ENCODE measurements at regions not wholly inside any gene's neighbourhood (a gene's known extent, or its start where the extent isn't known, plus 50 kb on each side); places are given as distances from the start of the nearest gene placed in this dataset.

DNA sequence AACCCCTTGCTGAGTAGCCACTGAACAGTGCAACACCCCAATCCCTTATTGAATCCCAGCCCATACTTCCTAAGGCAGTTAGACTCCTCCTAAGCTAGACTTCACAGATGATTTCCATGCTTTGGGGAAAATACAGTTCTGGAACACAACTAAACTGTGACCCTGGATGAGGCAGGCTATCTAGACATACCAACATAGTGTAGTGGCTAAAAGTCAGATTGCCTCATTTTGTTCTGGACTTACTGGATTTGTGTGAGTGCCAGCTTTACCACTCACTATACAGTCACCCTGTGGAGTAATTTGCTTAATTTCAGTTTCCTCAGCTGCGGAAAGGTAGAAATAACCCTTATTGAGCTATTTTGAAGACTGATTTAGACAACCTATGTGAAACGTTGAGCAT, 203.1 kb downstream of the ASCL1 start:
- no peak overlapping the region for H3K9ac ChIP-seq (ENCODE audit: low read length)
- no peaks in the 10 kb centered on the region for H3K4me1 ChIP-seq (ENCODE audit: control insufficient read depth, low read depth, low read length)
- no peaks in the 10 kb centered on the region for H3K9me3 ChIP-seq (ENCODE audit: control insufficient read depth, low read depth, low read length)
- H3K27me3 ChIP-seq (ENCODE audit: control insufficient read depth, insufficient read depth, low read length), result no peaks in the 10 kb centered on the region
- no peak overlapping the region for H3K27ac ChIP-seq (ENCODE audit: low read length)
- H3K36me3 ChIP-seq (ENCODE audit: control insufficient read depth, low read depth, low read length), result no peaks in the 10 kb centered on the region
- no peak overlapping the region for H3K4me3 ChIP-seq (ENCODE audit: low read length)

DNA sequence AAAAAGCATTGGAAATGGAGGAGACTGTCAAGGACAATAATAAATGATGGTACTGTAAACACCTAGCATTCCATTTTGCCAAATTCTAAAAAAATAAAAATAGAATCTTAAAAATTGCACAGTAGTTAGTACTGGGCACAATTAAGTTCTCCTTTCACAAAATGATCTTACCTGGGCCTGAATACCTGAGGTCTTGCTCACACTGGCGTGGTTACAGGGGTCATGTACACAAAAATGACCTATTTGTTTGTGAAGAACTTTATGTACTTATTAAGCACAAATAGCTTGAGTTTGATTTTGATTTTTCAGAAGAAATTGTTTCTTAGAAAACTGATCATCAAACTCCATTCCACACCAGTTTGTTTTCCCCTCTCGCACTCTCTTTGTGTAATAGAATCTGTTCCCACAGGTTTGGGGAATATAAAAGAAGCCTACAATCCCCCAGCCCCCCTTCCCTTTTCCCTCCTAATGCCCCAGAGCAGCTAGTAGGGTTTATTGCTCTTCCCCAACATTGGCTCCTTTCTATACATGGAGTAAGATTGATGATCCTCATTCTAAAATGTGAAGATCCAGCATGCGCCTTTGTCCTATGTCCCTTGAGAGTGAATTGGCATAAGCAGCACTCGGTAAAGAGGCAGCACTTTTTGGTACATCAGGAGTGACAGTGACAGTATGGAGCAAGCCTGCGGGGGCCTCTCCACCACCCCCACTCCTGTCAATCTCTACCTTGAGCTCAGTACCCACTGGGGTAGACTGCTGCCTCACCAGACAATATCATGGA, 204.3 kb downstream of the ASCL1 start:
- no peaks in the 10 kb centered on the region for H3K27me3 ChIP-seq (ENCODE audit: control insufficient read depth, insufficient read depth, low read length)
- H3K9me3 ChIP-seq (ENCODE audit: control insufficient read depth, low read depth, low read length), result no peaks in the 10 kb centered on the region
- H3K36me3 ChIP-seq (ENCODE audit: control insufficient read depth, low read depth, low read length), result no peaks in the 10 kb centered on the region

DNA sequence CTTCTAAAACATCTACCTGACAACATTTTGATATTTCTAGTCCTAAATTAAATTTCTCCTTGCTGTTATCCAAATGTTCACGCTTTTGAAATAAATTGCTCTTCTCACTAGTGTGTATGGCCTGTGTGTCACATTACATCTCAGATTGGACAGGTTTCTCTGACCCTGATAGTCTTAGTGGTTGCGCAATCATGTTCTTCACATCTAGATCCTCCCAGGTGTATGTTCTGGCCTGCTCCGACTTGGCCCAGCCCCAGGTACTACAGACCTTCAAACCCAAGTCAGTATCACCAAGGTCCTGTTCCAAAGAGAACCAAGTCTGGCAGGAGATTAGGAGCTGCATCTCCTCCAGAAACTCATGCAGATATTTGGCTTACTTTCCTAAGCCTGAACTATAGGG, 209.5 kb downstream of the ASCL1 start:
- Histone ChIP-seq H3K9ac (ENCODE audit: low read length) (no peak overlapping the region), H3K27ac (ENCODE audit: low read length) (no peak overlapping the region), H3K36me3 (ENCODE audit: control insufficient read depth, low read depth, low read length) (no peaks in the 10 kb centered on the region), H3K9me3 (ENCODE audit: control insufficient read depth, low read depth, low read length) (no peaks in the 10 kb centered on the region), H3K27me3 (ENCODE audit: control insufficient read depth, insufficient read depth, low read length) (no peaks in the 10 kb centered on the region), H3K4me3 (ENCODE audit: low read length) (no peak overlapping the region), H3K4me1 (ENCODE audit: control insufficient read depth, low read depth, low read length) (no peaks in the 10 kb centered on the region)

More for the DNA sequence above, 204.3 kb downstream of the ASCL1 start:
- Histone ChIP-seq H3K4me3 (ENCODE audit: low read length) (no peak overlapping the region), H3K27ac (ENCODE audit: low read length) (no peak overlapping the region), H3K4me1 (ENCODE audit: control insufficient read depth, low read depth, low read length) (no peaks in the 10 kb centered on the region), H3K9ac (ENCODE audit: low read length) (no peak overlapping the region)

DNA sequence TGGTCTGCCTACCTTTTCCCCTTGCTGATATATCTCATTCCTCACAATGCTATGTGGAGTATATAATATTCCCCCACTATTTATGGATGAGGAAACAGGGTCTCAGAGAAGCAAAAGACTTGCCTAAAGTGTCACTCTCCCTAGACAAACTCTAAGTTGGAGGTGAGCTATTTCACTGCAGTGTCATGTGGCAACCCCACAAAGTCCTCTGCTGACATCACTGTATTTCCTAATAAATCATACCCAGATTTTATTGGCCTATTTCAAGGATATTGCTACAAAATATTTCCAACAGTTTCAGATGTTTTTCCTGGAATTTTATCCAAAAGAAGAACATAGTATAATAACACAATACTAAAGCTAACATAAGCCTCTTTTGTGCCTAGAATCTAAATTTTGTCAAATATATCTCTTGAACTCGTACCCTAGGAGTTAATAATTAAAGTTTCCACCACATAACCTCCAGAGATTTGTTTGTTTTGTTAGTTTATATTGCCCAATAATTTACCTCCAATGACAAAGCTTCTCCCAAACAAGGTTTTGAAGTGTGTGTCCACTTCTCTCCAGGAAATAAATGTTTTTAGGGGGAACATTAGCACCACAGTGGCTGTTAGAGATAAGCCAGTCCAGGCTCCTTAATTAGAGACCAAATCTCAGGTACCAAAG, 215.1 kb downstream of the ASCL1 start:
- Histone ChIP-seq H3K9me3 (ENCODE audit: control insufficient read depth, low read depth, low read length) (no peaks in the 10 kb centered on the region), H3K4me3 (ENCODE audit: low read length) (no peak overlapping the region)

DNA sequence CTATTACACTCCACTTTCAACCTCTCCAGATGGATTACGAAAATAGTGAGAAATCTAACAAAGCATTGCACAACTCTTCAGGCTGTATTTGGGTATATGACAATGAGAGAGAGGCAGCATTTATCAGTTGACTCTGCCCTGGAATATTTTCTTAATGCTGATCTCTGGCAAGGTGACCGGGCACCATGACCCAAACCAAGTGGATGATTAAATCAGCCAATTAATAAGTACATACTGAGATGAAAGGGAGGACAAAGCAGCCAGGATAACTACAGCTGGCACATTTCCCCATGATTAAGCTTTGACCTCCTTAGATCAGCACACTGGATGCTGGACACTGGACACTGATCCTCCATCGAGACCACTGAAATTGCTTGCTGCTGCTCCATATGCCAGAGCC, 218.2 kb downstream of the ASCL1 start:
- Histone ChIP-seq H3K4me1 (ENCODE audit: control insufficient read depth, low read depth, low read length) (no peaks in the 10 kb centered on the region), H3K9me3 (ENCODE audit: control insufficient read depth, low read depth, low read length) (no peaks in the 10 kb centered on the region), H3K4me3 (ENCODE audit: low read length) (no peak overlapping the region), H3K36me3 (ENCODE audit: control insufficient read depth, low read depth, low read length) (no peaks in the 10 kb centered on the region), H3K27ac (ENCODE audit: low read length) (no peak overlapping the region), H3K9ac (ENCODE audit: low read length) (no peak overlapping the region), H3K27me3 (ENCODE audit: control insufficient read depth, insufficient read depth, low read length) (no peaks in the 10 kb centered on the region)

More for the DNA sequence above, 215.1 kb downstream of the ASCL1 start:
- Histone ChIP-seq H3K27ac (ENCODE audit: low read length) (no peak overlapping the region), H3K27me3 (ENCODE audit: control insufficient read depth, insufficient read depth, low read length) (no peaks in the 10 kb centered on the region), H3K9ac (ENCODE audit: low read length) (no peak overlapping the region), H3K36me3 (ENCODE audit: control insufficient read depth, low read depth, low read length) (no peaks in the 10 kb centered on the region), H3K4me1 (ENCODE audit: control insufficient read depth, low read depth, low read length) (no peaks in the 10 kb centered on the region)

DNA sequence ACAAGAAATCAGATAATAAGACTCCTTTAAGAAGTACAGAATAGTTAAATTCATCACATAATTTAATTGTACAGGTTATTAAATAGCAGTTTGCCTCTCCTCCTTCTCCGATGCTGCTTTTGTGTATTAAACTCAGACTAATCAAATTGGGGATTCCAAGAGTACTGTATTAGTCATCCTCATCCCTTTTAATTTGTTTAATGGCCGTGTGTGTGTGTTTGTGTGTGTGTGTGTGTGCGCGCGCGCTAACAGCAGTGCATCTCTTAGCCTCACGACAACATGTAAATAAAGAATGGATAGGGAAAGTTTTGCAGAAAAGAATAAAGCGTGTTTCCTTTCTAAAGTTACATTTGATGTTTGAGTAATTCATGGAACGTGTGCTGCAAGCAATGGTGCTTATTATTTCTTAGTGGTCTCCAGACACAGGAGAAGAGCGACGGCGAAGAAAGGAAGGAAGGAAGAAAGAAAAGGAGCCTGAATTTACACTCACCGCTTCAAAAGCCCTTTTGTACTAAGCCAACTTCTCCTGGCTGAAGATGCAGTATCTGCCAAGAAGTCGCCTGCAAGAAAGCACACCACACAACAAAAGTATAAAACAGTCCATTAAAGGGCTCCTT, 220.3 kb downstream of the ASCL1 start:
- Histone ChIP-seq H3K9me3 (ENCODE audit: control insufficient read depth, low read depth, low read length) (no peaks in the 10 kb centered on the region), H3K36me3 (ENCODE audit: control insufficient read depth, low read depth, low read length) (no peaks in the 10 kb centered on the region)

DNA sequence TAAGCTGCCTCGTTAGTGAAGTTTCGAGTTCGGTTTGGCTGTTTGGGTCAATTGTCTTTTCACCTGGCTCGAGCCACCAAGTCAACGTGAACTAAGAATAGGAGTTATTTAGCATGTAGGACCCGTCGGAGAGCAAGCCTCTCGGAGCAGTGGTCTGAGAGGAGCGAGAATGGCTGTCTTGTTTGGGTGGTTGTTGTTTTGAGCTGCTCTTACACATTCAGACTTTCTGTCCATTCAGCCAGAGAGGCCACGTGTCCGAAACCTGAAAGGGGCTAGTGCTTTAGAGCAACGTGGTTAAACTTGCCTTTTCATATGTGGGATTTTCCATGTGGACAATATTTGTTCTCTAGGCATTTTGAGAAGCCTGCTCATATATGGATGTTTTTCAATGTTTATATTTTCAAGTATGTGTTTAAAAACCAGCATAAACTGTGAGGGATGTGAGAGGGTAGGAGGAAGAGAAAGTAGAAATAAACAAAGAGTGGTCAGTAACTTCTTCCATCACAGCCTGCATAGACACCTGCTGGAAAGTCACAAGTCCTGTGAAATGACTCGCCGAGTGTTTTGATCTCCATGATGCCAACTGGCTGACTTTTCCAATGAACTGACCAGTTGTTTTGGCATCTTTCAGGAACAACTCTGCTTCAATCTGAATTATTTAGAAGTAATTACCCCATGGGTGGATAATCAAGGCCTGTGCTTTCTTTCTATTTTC, 221.0 kb downstream of the ASCL1 start:
- Histone ChIP-seq H3K27ac (ENCODE audit: low read length) (no peak overlapping the region), H3K36me3 (ENCODE audit: control insufficient read depth, low read depth, low read length) (no peaks in the 10 kb centered on the region), H3K9me3 (ENCODE audit: control insufficient read depth, low read depth, low read length) (no peaks in the 10 kb centered on the region), H3K27me3 (ENCODE audit: control insufficient read depth, insufficient read depth, low read length) (no peaks in the 10 kb centered on the region), H3K4me3 (ENCODE audit: low read length) (no peak overlapping the region), H3K4me1 (ENCODE audit: control insufficient read depth, low read depth, low read length) (no peaks in the 10 kb centered on the region), H3K9ac (ENCODE audit: low read length) (no peak overlapping the region)

More for the DNA sequence above, 220.3 kb downstream of the ASCL1 start:
- no peaks in the 10 kb centered on the region for H3K4me1 ChIP-seq (ENCODE audit: control insufficient read depth, low read depth, low read length)
- no peak overlapping the region for H3K4me3 ChIP-seq (ENCODE audit: low read length)
- H3K9ac ChIP-seq (ENCODE audit: low read length), result no peak overlapping the region
- no peak overlapping the region for H3K27ac ChIP-seq (ENCODE audit: low read length)
- H3K27me3 ChIP-seq (ENCODE audit: control insufficient read depth, insufficient read depth, low read length), result no peaks in the 10 kb centered on the region

DNA sequence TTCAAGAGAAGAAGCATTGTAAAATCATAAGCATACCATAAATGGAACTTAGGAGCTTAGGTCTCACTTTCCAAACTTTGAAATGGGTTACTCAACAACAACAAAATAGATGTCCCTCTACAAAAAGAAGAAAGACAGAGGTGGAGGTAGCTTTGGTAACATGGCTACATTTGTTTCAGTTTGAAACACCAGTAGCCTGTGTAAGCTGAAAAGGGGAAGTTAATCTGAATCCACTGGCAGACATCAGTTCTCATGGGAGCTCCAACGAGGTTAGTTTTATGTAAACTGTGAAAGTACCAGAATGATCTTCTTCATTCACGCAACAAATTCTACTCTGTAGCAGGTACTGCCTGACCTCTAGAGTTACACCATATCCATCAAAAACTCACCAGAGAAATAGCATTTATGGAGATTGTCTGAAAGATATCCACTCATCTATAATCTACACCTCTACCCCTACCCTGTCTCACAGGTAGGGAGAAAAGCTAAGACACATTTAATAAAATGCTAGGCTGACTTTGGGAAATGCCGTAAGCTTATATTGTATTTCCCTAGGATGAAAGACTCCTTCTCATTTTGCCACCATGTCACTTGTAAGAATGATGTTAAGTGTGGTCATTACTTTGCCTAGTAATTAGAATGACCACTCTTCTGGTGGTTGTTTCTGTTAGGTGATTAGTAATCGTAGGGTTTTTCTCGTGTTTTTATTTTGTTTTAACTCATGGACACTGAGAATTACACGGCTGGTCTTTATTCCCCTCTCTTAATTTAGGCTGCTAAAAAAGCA, 224.1 kb downstream of the ASCL1 start:
- Histone ChIP-seq H3K36me3 (ENCODE audit: control insufficient read depth, low read depth, low read length) (no peaks in the 10 kb centered on the region), H3K9me3 (ENCODE audit: control insufficient read depth, low read depth, low read length) (no peaks in the 10 kb centered on the region), H3K9ac (ENCODE audit: low read length) (no peak overlapping the region), H3K27me3 (ENCODE audit: control insufficient read depth, insufficient read depth, low read length) (no peaks in the 10 kb centered on the region), H3K27ac (ENCODE audit: low read length) (no peak overlapping the region), H3K4me1 (ENCODE audit: control insufficient read depth, low read depth, low read length) (no peaks in the 10 kb centered on the region), H3K4me3 (ENCODE audit: low read length) (no peak overlapping the region)

DNA sequence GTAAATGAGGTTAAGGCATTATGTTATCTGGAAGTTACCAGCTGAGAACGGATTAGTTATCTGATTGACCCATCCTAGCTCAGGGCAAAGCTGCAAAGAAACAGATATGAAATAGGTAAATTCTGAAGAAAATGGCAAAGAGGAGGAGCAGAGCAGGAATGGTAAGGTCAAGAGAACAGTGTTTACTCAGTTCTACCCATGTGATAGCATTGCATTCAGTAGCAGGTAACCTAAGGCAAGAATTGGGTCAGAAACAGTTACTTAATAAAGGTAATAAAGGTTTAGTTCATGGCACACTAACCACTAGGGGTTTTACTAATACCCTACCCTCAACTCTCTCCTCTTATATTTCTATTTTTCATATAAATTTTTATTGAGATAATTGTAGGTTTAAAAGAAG, 224.8 kb downstream of the ASCL1 start:
- Histone ChIP-seq H3K27me3 (ENCODE audit: control insufficient read depth, insufficient read depth, low read length) (no peaks in the 10 kb centered on the region), H3K9me3 (ENCODE audit: control insufficient read depth, low read depth, low read length) (no peaks in the 10 kb centered on the region), H3K4me3 (ENCODE audit: low read length) (no peak overlapping the region), H3K4me1 (ENCODE audit: control insufficient read depth, low read depth, low read length) (no peaks in the 10 kb centered on the region), H3K9ac (ENCODE audit: low read length) (no peak overlapping the region), H3K36me3 (ENCODE audit: control insufficient read depth, low read depth, low read length) (no peaks in the 10 kb centered on the region), H3K27ac (ENCODE audit: low read length) (no peak overlapping the region)

DNA sequence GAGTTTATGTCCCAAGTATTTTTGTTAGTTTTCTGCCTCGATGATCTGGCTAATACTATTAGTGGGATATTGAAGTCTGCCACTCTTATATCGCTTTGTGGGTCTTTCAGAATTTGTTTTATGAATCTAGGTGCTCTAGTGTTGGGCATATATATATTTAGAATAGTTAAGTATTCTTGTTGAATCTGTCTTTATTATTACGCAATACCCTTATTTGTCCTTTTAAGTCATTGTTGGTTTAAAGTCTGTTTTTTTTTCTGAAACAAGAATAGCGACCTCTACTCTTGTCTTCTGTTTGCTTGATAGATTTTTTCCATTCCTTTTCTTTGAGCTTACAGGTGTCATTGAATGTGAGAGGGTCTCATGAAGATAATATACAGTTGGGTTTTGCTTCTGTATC, 239.0 kb downstream of the ASCL1 start:
- Histone ChIP-seq H3K9me3 (ENCODE audit: control insufficient read depth, low read depth, low read length) (no peaks in the 10 kb centered on the region), H3K4me3 (ENCODE audit: low read length) (no peak overlapping the region), H3K4me1 (ENCODE audit: control insufficient read depth, low read depth, low read length) (peaks cover 5% of the 10 kb centered on the region), H3K27me3 (ENCODE audit: control insufficient read depth, insufficient read depth, low read length) (no peaks in the 10 kb centered on the region), H3K36me3 (ENCODE audit: control insufficient read depth, low read depth, low read length) (no peaks in the 10 kb centered on the region), H3K9ac (ENCODE audit: low read length) (no peak overlapping the region), H3K27ac (ENCODE audit: low read length) (no peak overlapping the region)

Measured in iPS-18a (cell line).